ENCODE measurements at regions not wholly inside any gene's neighbourhood (a gene's known extent, or its start where the extent isn't known, plus 50 kb on each side); places are given as distances from the start of the nearest gene placed in this dataset.

DNA sequence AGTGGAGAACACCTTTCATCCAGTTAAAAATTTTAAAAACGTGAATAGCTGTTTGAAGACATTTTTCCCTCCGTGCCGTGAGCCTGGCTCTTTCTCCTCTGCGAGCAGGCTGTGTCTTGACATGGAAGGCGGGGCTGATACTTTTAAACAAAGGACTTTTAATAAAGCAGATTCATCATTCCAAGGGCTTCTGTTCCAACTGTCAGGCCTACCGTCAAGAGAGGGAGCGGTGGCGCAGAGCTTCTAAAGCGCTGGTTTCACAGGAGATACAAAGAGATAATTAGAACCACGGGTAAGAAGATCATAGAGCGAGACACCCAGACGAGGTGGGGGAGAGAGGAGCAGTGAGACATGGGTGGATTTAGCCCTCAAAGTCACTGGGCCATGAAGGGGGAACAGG, 247.4 kb upstream of the C1orf174 start:
- TF ChIP-seq, protein P1, sequence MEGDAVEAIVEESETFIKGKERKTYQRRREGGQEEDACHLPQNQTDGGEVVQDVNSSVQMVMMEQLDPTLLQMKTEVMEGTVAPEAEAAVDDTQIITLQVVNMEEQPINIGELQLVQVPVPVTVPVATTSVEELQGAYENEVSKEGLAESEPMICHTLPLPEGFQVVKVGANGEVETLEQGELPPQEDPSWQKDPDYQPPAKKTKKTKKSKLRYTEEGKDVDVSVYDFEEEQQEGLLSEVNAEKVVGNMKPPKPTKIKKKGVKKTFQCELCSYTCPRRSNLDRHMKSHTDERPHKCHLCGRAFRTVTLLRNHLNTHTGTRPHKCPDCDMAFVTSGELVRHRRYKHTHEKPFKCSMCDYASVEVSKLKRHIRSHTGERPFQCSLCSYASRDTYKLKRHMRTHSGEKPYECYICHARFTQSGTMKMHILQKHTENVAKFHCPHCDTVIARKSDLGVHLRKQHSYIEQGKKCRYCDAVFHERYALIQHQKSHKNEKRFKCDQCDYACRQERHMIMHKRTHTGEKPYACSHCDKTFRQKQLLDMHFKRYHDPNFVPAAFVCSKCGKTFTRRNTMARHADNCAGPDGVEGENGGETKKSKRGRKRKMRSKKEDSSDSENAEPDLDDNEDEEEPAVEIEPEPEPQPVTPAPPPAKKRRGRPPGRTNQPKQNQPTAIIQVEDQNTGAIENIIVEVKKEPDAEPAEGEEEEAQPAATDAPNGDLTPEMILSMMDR (IDR thresholded peaks at IDR 0.05): no peak
- no peak for TF ChIP-seq POLR2A (IDR thresholded peaks at IDR 0.05)
- no peak overlapping the region for H3K4me3 ChIP-seq (ENCODE audit: low read depth, poor library complexity, severe bottlenecking)
- intact Hi-C loops (cut with DNase I; ENCODE audit: low total_unique reads): no loop called here
- 43 to 64% methylated on average over 12 of the region's 12 CpGs for WGBS, 2 donors
- no peak for DNase-seq (ENCODE audit: low spot score in 2 of 2)

DNA sequence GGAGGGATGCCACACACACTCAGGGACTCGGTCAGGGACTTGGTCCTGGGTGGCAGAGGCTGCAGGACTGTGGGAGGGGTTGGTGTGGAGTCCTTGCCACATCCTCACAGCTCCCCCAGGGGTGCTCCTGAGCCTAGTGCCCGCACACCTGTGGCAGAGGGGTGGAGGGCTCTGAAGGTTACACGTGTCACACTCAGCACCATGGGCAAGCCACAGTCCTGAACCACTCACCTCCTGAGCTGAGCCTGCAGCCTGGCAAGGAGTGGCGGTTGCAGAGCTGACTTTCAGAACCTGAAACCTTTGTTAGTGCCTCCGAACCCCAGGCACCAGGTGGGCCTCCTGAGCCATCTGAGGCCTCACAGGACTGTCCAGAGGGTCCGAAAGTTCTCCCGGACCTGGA, 249.2 kb upstream of the C1orf174 start:
- H3K4me3 ChIP-seq (ENCODE audit: low read depth, poor library complexity, severe bottlenecking): no peak overlapping the region
- no peak for DNase-seq (ENCODE audit: low spot score in 2 of 2)
- no peak for TF ChIP-seq POLR2A (IDR thresholded peaks at IDR 0.05)
- TF ChIP-seq, protein P1 (IDR thresholded peaks at IDR 0.05): no peak
- 82 to 85% methylated on average over 7 of the region's 7 CpGs for WGBS, 2 donors
- intact Hi-C loops (cut with DNase I; ENCODE audit: low total_unique reads): no loop called here

DNA sequence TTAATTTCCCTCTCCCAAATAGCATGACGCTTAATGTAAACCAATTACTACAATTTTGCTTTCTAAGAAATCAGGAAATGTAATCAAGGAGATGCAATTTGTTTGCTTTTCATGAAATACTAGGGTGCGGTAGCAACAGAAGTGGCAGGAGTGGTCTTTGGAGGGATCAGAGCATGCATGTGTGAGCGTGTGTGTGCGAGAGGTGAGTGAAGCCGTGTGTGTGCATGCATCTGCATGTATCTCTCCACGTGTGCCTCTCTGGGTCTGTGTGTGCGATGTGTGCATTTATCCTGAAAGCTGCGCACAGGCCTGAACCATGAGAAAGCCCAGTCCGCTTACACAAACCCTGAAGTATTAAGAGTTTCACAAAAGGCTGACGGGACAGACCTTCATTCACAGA, 249.8 kb upstream of the C1orf174 start:
- H3K4me3 ChIP-seq (ENCODE audit: low read depth, poor library complexity, severe bottlenecking): no peak overlapping the region
- intact Hi-C loops (cut with DNase I; ENCODE audit: low total_unique reads): no loop called here
- 74 to 84% methylated on average over 10 of the region's 10 CpGs for WGBS, 2 donors
- TF ChIP-seq POLR2A (IDR thresholded peaks at IDR 0.05): no peak
- TF ChIP-seq, protein P1 (IDR thresholded peaks at IDR 0.05): no peak
- no peak for DNase-seq (ENCODE audit: low spot score in 2 of 2)

DNA sequence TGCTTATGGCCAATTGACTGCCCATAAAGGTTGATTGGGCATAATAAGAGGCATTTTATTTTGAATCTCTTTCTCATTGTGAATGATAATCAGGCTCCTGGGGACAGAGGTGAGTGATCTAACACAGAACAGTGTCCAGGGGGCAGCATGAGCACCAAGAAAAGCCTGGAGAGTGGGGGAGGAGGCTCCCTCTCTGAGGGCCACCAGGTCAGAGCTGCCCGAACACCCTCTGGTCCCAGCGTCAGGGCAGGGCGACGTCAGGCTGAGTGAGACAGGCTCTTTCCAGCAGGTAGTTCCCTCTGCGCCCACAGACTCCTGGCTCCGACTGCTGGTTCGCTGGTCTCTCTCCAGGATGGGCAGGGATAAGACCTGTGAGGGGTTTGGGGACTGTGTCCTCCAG, 250.2 kb upstream of the C1orf174 start:
- no peak for DNase-seq (ENCODE audit: low spot score in 2 of 2)
- TF ChIP-seq, protein P1 (IDR thresholded peaks at IDR 0.05): no peak
- TF ChIP-seq POLR2A (IDR thresholded peaks at IDR 0.05): no peak
- WGBS, 2 donors: 57 to 73% methylated on average over 6 to 7 of the region's 7 CpGs
- intact Hi-C loops (cut with DNase I; ENCODE audit: low total_unique reads): no loop called here
- H3K4me3 ChIP-seq (ENCODE audit: low read depth, poor library complexity, severe bottlenecking): no peak overlapping the region

DNA sequence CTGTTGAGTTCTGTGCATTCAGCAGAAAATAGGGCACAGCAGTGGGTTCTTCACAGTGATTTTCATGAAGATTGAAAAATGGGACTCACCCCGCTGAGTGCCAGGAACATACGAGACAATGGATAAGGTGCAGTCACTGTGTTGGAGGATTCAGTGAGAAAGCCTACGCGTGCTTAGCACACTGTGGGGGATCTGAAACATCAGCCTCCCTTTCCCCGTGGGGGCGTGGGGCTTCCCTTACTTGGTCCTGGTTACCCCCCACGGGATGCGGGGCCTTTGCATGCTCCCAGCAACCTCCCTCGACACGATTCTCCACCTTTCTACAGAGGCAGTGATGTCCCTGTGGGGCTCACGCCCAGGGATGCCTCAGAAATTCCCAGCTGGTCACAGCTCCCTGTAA, 252.2 kb upstream of the C1orf174 start:
- DNase-seq (ENCODE audit: low spot score in 2 of 2): no peak
- no peak for TF ChIP-seq POLR2A (IDR thresholded peaks at IDR 0.05)
- TF ChIP-seq, protein P1 (IDR thresholded peaks at IDR 0.05): no peak
- WGBS, 2 donors: 89 to 90% methylated on average over 11 of the region's 11 CpGs
- H3K4me3 ChIP-seq (ENCODE audit: low read depth, poor library complexity, severe bottlenecking): no peak overlapping the region
- intact Hi-C loops (cut with DNase I; ENCODE audit: low total_unique reads): no loop called here

DNA sequence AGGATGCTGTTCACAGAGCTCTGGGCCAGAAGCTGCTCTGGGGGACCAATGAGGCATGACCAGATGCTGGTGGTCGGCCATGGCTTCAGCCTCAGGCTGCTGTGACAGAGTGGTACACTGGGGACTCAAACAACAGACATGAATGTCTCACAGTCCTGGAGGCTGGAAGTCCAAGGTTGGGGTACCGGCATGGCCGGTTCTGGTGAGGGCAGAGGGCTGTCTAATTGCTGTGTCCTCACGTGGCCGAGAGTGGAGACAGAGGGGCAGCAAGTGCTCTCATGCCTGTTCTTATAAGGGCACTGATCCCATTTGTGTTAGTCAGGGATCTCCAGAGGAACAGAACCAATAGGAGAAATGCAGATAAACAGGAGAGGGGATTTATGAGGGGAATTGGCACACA, 253.5 kb upstream of the C1orf174 start:
- DNase-seq (ENCODE audit: low spot score in 2 of 2): no peak
- intact Hi-C loops (cut with DNase I; ENCODE audit: low total_unique reads): no loop called here
- H3K4me3 ChIP-seq (ENCODE audit: low read depth, poor library complexity, severe bottlenecking): no peak overlapping the region
- no peak for TF ChIP-seq POLR2A (IDR thresholded peaks at IDR 0.05)
- TF ChIP-seq, protein P1 (IDR thresholded peaks at IDR 0.05): no peak
- WGBS, 2 donors: 90 to 92% methylated on average over 5 of the region's 5 CpGs
